HCT116 (cell line): ENCODE measurements at regions not wholly inside any gene's neighbourhood (a gene's known extent, or its start where the extent isn't known, plus 50 kb on each side); places are given as distances from the start of the nearest gene placed in this dataset.

Source experiments
- JUND ChIP-seq: IDR thresholded peaks from 2 replicates; pipeline ENCODE4 v1.6.1; 2012
- TF ChIP-seq, protein P1 (sequence below): IDR thresholded peaks from 2 replicates; pipeline ENCODE4 v1.6.1; 2012
- TF ChIP-seq, protein P2 (sequence below): IDR thresholded peaks from 2 replicates; pipeline ENCODE4 v1.6.1; 2011; ENCODE audit warnings: mild to moderate bottlenecking, low read length, moderate library complexity; ENCODE audit not compliant: insufficient replicate concordance; ENCODE audit errors: extremely low read depth

DNA sequence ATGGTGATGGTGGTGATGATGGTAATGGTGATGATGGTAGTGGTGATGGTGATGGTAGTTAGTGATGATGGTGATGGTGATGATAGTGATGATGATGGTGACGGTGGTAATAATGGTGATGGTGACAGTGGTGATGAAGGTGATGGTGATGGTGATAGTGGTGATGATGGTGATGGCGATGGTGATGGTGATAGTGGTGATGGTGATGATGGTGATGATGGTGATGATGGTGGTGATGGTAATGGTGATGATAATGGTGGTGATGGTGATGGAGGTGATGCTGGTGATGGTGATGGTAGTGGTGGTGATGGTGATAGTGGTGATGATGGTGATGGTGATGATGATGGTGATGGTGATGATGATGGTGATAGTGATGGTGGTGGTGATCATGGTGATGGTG, 148.7 kb upstream of the TNRC6C start:
- TF ChIP-seq, protein P1, sequence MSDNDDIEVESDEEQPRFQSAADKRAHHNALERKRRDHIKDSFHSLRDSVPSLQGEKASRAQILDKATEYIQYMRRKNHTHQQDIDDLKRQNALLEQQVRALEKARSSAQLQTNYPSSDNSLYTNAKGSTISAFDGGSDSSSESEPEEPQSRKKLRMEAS = no peak
- TF ChIP-seq JUND = no peak
- TF ChIP-seq, protein P2, sequence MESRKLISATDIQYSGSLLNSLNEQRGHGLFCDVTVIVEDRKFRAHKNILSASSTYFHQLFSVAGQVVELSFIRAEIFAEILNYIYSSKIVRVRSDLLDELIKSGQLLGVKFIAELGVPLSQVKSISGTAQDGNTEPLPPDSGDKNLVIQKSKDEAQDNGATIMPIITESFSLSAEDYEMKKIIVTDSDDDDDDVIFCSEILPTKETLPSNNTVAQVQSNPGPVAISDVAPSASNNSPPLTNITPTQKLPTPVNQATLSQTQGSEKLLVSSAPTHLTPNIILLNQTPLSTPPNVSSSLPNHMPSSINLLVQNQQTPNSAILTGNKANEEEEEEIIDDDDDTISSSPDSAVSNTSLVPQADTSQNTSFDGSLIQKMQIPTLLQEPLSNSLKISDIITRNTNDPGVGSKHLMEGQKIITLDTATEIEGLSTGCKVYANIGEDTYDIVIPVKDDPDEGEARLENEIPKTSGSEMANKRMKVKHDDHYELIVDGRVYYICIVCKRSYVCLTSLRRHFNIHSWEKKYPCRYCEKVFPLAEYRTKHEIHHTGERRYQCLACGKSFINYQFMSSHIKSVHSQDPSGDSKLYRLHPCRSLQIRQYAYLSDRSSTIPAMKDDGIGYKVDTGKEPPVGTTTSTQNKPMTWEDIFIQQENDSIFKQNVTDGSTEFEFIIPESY = no peak
